EL (cell line): ENCODE measurements at regions not wholly inside any gene's neighbourhood (a gene's known extent, or its start where the extent isn't known, plus 50 kb on each side); places are given as distances from the start of the nearest gene placed in this dataset.

Experiments used
- DNase-seq: peaks from one replicate; pipeline ENCODE4 v3.0.0-alpha.2; 2016

- no peak for DNase-seq
These were observed 225.1 kb upstream of the PLSCR5 start for GRCh38 chr3:146830231-146830630.

DNA sequence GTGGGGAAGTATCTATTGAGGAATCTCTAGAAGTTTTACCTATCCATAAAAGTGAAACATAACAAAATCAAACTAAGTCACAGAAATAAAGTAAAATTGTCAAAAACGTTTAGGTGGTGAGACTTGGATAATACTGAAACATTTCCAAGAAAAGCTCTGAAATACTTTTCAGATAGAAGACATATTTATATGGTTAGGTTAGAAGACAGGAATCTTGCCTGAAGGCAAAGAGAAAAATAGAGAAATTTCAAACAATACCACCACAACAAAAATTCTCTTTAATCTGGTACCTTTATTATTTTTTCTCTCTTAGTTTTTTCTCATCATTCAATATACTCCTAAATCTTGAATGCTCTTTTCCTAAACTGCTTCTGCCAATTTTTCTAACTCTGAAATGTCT, 222.7 kb upstream of the PLSCR5 start:
- DNase-seq: no peak

DNA sequence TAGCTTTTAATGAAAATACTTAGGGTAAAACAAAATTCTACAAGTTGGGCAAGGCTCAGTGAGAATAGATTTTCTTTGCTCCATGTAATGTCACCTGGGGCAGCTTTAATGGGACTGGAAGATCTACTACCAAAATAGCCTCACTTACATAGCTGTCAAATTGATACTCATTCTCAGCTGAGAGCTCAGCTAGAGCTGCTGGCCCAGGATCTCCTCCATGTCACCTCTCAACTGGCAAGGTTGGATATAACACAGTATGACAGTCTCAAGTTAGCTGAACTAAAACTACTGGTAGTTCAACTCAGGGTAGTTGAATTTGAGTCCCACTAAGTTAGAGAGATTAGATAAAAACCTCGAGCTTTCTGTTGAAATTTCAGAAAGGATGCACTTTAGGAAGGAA, 218.5 kb upstream of the PLSCR5 start:
- DNase-seq: no peak

DNA sequence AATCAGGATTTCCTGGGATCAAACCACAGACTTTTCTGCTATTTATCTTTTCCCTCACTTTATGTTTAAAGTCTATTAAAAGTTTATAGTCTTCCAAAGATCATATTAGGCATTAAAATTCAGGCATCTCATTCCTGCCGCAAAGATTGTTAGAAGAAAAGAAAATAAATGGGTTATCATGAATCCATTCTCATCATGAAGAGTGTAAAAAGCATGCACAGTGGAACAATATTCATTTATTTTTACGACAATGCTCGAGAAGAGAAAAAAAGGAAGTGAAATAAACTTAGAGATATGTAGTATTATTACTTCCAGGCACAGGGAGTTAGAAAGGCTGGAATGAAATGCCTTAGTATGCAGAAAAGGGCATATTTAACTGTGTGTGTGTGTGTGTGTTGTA, 213.7 kb upstream of the PLSCR5 start:
- no peak for DNase-seq

GRCh38 chr3:146818301-146818700, 213.2 kb upstream of the PLSCR5 start:
- DNase-seq: no peak

DNA sequence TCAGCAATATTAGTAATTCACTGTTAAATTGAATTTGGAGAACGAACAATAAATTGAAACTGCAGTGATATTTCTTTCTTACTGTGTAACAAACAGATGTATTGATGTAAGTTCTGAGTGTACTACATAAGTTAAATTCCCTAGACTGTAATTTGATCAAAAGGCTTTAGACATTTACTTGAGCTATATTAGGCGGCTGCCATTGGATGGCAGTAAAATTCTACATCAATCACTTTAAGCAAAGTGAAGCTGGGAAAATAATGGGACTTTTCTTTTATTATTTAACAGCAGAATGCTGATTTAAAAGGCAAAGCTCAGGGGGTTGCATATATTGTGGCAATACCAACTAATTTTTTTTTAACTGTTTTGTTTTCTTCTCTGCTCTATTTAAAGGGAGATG, 212.6 kb upstream of the PLSCR5 start:
- peak; percentile 58 for DNase-seq

DNA sequence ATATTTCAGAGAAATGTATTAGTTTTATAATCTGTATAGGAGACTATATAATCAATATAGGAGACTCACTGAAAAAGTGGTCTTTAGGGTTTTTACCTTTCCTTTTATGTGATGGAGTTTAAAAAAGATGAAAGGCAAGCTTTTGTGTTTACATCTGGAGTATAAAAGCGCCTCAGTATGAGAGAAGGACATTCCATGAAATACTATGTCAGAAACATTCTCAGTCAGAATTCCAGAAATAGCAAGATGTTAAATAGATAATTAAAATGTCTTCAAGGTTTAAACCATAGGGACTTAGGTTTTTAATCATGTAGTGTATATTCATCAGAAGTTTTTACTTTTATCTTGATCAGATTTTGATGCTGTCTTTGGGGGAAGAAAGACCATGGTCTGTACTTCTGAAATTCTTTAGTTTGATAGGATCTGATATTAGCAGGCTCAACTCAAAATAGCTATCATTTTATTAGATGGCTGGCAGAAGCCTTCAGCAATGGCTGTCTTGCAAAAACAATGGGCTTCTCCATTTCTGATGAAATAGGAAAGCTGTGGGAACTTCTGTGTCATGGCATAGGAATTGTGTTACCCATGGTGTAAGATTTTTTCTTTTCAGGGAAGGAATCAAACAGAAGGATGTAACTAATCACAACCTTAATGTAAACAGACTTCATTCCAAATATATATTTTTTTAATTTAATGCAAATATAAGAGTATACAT, 209.6 kb upstream of the PLSCR5 start:
- DNase-seq: peak; percentile 80

GRCh38 chr3:146813496-146813895, 208.3 kb upstream of the PLSCR5 start:
- DNase-seq: peak; percentile 32

DNA sequence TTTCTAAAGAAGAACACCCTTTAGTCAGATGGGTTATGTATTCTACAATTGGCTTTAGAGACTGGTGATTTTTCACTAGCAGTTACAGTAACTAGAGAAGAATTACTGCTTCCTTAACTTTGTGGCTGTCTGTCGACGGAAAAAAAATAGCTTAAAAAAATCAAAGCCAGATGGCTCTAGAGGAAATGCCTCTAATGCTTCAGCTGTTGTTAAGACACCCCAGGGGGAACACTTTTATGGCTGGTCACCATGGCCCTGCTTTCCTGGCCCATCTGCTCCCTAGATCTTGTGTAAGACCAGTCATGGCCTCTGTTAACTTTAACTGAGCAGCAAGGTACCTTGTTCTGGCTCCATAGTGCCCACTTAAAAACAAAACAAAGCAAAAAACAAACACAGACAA, 198.6 kb upstream of the PLSCR5 start:
- DNase-seq: peak; percentile 92

DNA sequence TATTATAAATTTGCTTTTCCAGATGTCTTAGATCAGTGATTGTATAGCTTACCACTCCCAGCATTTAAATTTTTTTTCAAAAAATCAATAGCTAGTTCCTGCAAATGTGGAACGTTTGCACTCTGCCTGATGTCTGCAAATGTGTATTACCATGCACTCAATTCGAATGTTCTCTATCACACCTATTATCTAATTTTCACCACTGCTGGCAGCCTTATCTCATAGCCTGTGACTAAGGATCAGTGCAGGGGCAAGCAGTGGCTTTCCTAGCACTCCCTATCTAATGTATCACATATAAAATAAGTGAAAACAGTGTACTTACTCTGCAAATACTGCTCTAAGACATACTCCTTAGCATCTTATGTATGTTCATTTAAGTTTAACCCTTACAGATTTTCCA, 196.3 kb upstream of the PLSCR5 start:
- DNase-seq: no peak

DNA sequence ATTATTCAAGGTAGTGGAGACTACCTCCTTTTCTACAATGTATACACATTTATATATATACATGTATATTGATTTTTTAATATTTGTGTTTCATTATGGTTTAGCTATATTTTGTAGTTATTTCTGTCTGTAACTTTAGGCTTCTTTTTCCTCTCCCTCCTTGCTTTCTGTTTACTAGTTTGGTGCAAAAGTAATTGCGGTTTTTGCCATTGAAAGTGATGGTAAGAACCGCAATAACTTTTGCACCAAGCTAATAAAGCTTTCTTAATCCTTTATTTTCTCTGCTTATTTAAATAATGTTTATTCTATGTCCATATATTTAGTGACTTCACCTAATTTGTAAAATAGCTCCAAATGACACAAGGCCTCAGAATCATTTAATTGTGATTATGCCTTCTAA, 195.3 kb upstream of the PLSCR5 start:
- DNase-seq: no peak

- DNase-seq: no peak
These were observed 190.9 kb upstream of the PLSCR5 start for GRCh38 chr3:146796078-146796477.

DNA sequence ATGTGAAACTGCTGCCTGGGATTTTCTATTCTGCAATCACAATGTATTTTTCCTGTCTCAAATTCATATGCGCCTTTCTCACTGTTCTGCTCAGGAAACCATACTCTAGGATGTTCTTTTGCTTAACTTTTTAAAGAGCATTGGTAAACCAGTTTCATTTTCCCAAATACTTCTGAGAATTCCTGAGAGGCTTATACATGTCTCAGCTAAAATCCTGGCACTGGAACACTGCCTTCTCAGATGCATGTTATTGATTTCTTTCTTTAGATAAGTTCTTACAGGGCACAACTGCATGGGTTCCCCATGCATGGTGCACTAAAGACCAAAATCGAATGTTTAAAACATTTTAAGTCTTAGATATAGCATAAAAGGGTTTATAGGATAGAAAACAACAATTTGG, 178.3 kb upstream of the PLSCR5 start:
- peak; percentile 18 for DNase-seq

DNA sequence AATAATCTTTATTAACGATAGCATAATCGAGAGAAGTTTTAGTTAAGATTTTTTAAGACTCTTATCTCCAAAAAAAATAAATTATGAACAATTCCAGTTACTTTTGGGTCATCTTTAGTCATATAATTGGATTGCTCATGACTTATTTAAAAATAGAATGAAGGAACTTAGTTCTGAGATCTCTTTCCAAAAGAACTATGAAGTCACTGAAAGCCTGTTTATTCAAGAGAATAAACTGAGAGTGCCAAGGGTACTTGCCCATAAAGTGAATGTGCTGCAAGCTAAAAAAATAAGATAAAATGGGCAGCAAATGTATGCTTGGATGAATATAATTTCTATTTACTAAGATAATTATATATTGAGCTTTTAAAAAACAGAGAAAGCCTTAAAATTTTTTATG, 176.5 kb upstream of the PLSCR5 start:
- DNase-seq: no peak

- DNase-seq: no peak
These were observed 175.9 kb upstream of the PLSCR5 start for GRCh38 chr3:146781059-146781458.

DNA sequence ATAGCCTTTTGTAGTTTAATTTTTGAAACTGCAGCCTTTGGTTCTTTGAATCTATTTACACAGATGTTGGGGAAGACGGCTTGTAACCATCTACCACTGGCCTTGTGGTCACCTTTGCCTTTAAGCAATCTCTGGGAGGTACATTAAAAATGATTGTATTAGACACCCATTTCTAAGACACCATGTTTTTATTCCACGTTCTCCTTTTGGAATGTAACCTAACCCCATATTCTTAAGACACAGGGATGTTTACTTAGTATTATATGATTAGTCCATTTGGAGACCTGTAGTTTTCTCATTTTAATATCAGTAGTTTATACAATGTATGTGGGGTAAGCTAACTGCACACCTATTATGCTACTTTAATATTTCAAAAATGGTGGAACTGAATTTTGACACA, 175.1 kb upstream of the PLSCR5 start:
- DNase-seq: peak; percentile 48

DNA sequence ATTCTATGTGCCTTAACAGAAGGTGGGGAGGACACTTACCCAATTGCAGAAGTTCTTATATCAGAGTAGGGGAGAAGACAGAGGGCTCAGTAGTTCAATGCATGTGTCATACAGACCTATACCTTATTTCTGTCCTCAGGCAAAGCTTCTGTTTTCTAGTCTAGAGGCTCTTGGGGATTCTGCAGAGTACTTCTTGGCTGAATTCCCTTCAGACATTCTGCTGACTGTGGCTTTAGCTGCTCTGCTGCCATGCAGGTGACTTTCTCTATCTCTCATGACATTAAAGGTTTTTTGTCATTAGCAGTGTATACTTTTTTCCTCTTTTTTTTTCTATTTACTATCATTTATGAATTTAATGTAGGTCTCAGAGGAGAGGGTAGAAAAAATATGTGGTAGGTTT, 172.8 kb upstream of the PLSCR5 start:
- DNase-seq: no peak

DNA sequence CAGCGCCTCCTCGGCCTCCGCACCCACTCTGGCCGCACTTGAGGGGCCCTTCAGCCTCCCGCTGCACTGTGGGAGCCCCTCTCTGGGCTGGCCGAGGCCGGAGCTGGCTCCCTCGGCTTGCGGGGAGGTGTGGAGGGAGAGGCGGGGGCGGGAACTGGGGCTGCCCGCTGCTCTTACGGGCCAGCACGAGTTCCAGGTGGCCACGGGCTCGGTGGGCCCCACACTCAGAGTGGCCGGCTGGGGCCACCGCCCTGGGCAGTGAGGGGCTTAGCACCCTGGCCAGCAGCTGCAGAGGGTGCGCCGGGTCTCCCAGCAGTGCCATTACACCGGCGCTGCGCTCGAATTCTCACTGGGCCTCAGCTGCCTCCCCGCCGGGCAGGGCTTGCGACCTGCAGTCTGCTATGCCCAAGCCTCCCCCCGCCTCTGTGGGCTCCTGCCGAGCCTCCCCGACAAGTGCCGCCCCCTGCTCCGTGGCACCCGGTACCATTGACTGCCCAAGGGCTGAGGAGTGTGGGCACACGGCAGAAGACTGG, 167.1 kb upstream of the PLSCR5 start:
- no peak for DNase-seq

GRCh38 chr3:146770881-146771280, 165.7 kb upstream of the PLSCR5 start:
- DNase-seq: no peak

DNA sequence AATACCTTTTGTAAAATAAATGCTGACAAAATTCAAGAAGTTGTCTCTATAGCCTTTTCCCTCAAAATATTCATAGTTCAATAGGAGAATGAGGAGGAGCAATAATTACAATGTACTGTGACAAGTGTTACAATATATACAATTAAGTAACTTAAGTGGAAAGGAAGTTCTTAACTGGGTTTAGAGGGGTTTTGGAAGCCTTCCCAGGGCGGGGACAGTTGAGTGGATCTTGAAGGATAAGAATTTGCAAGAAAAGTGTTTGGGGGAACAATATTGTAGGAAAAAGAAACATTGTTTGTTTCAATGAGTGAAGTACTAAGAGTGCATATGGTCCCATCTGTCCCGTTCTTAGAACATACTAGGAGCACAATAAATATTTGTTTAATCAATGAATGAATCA, 165.2 kb upstream of the PLSCR5 start:
- no peak for DNase-seq

DNA sequence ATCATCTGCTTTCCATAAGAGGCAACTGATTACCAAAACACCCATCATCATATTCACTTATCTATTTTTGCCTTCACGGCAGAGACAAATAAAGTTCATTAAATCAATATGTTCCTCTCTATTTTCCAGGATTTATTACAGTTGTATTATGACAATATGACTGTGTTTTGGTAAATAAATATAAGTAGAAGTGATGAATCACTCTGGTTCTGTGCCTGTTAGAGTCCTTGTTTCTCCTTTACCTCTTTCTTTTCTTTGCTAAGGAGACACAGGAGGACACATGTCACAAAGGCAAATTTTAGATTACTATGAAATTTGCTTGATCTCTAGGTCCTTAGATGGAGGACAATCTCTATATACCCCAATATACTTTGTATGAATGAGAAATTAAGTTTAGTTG, 152.6 kb upstream of the PLSCR5 start:
- no peak for DNase-seq

DNA sequence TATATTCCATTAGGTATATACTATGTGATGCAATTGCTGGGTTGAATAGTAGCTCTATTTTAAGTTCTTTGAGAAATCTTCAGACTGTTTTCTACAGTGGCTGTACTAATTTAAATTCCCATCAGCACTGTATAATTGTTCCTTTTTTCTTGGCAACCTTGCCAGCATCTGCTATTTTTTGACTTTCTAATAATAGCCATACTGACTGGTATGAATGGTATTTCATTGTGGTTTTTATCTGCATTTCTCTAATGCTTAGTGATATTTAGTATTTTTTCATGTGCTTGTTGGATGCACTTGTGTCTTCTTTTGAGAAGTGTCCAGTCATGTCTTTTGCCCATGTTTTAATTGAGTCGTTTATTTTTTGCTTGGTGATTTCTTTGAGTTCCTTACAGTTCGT, 145.1 kb upstream of the PLSCR5 start:
- peak; percentile 70 for DNase-seq

GRCh38 chr3:146747928-146748327, 142.8 kb upstream of the PLSCR5 start:
- DNase-seq: peak; percentile 56

DNA sequence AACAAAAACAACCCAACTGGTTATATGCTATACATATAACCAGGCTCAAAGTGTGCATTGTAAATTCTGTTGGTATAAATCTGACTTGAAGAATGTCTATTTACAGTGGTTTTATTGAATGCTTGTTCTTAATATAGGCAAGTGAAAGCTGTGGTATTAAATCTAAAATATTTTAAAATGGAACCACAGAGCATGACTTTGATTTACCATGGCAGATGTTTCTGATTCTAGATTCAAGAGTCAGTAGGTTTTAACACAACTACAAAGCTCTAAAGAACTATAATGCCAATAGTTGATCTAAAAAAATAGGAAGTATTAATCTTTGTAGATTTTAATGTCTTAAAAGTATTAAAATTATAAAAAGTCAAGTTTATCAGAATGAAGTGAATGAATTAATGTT, 141.9 kb upstream of the PLSCR5 start:
- DNase-seq: no peak

DNA sequence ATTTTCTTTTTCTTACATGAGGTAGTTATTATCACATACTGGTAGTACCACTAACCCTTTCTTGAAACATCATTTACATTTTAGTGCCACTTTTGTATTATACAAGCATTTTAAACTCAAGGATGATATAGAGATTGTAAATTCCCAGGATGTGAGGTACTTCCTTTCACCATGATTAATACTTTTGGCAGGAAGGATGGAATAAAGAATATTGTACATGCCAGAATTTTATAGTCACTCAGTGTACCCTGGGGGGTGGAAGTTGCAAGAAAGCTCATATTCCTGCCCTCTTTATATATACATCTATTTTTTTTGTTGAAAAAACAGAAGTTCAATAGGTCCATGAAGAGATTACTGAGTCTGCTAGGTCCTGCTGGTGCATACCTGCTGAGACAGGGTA, 141.0 kb upstream of the PLSCR5 start:
- DNase-seq: peak; percentile 86
